ENCODE measurements at regions not wholly inside any gene's neighbourhood (a gene's known extent, or its start where the extent isn't known, plus 50 kb on each side); places are given as distances from the start of the nearest gene placed in this dataset.
"Not testable (repeated sequence)": the region's sequence is repeated elsewhere in the genome, so short reads cannot be mapped to it uniquely, and the experiment has no call there.

GRCh38 chr16:85532147-85532546 is 81.0 kb upstream of the GSE1 start:
- no peaks in the 10 kb centered on the region for H3K9me3 Mint-ChIP-seq
- H3K27me3 Mint-ChIP-seq, result no peaks in the 10 kb centered on the region
- CTCF ChIA-PET, result no interaction called here
- DNase-seq, result no peak
- no peak overlapping the region for H3K27ac Mint-ChIP-seq
- H3K4me3 Mint-ChIP-seq, result no peak overlapping the region
- H3K36me3 Mint-ChIP-seq, result no peaks in the 10 kb centered on the region
- no peaks in the 10 kb centered on the region for H3K4me1 Mint-ChIP-seq

GRCh38 chr16:85533593-85533992 is 79.5 kb upstream of the GSE1 start:
- H3K4me3 Mint-ChIP-seq, H3K9me3 Mint-ChIP-seq, H3K4me1 Mint-ChIP-seq, CTCF ChIA-PET, H3K27me3 Mint-ChIP-seq, H3K36me3 Mint-ChIP-seq, DNase-seq, H3K27ac Mint-ChIP-seq: not testable (repeated sequence)

- Mint-ChIP-seq H3K4me1 (no peaks in the 10 kb centered on the region), H3K27me3 (peaks cover 4% of the 10 kb centered on the region), H3K9me3 (peaks cover 4% of the 10 kb centered on the region), H3K4me3 (no peak overlapping the region), H3K36me3 (no peaks in the 10 kb centered on the region), H3K27ac (no peak overlapping the region)
- DNase-seq, result no peak
- CTCF ChIA-PET, result no interaction called here
Measured at GRCh38 chr16:85534536-85535351, 78.4 kb upstream of the GSE1 start.

DNA sequence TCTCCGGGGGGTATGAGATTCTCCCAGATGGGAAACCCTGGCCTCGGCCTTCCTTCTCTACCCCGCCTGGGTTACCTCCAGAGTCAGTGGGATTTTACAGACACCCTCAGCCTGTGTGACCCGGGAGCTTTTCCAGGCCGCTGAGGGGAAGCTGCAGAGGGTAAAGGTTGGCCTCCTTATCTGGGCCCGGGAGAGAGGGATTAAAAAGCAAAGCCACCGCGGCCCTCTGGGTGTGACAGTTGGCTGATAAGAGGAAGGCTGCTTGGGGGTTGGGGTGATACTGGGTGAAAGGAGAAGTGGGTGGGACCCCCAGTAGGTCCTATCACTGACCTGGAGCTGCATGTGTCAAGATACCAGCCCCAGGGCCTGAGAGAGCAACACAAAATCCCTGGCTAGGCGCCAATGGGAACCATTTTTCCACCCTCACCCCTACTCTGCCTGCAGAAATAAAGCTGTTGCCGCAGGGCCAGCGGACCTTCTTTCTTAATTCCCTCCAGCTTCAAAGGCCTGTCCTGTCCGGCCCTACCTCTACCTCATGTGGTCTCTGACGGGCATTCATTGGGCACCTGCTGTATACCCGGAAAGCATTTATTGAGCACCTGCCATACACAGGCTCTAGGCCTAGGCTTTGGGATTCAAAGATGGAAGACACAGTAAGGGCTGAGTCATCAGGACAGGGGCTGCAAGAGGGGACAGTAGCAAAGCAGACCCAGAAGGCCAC is 77.6 kb upstream of the GSE1 start:
- H3K9me3 Mint-ChIP-seq, result peaks cover 10% of the 10 kb centered on the region
- no peak overlapping the region for H3K4me3 Mint-ChIP-seq
- H3K27ac Mint-ChIP-seq, result no peak overlapping the region
- H3K27me3 Mint-ChIP-seq, result peaks cover 4% of the 10 kb centered on the region
- DNase-seq, result no peak
- H3K4me1 Mint-ChIP-seq, result no peaks in the 10 kb centered on the region
- CTCF ChIA-PET, result no interaction called here
- H3K36me3 Mint-ChIP-seq, result no peaks in the 10 kb centered on the region

DNA sequence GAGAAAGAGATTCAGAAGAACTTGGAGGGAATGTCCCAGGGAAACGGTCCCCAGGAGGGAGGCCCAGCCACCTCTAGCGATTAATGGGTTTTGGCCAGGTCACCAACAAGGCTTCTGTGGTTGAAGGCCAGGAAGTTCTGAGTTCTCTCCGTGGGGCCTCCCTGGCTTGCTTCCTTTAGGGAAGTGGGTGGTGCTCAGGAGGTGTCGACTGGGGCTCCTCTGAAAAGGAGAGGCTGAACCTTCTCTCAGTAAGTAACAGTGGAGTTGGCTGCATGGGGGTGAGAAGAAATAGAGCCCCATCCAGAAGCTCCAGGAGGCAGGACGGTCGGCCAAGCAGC is 77.1 kb upstream of the GSE1 start:
- Mint-ChIP-seq H3K36me3 (no peaks in the 10 kb centered on the region), H3K4me1 (no peaks in the 10 kb centered on the region), H3K4me3 (no peak overlapping the region), H3K27me3 (peaks cover 4% of the 10 kb centered on the region), H3K27ac (no peak overlapping the region), H3K9me3 (peaks cover 10% of the 10 kb centered on the region)
- CTCF ChIA-PET, result no interaction called here
- DNase-seq, result no peak

GRCh38 chr16:85536411-85537330 is 76.5 kb upstream of the GSE1 start:
- Mint-ChIP-seq H3K4me1 (no peaks in the 10 kb centered on the region), H3K4me3 (no peak overlapping the region), H3K9me3 (peaks cover 10% of the 10 kb centered on the region), H3K36me3 (no peaks in the 10 kb centered on the region), H3K27me3 (peaks cover 4% of the 10 kb centered on the region), H3K27ac (no peak overlapping the region)
- DNase-seq, result no peak
- CTCF ChIA-PET, result no interaction called here

DNA sequence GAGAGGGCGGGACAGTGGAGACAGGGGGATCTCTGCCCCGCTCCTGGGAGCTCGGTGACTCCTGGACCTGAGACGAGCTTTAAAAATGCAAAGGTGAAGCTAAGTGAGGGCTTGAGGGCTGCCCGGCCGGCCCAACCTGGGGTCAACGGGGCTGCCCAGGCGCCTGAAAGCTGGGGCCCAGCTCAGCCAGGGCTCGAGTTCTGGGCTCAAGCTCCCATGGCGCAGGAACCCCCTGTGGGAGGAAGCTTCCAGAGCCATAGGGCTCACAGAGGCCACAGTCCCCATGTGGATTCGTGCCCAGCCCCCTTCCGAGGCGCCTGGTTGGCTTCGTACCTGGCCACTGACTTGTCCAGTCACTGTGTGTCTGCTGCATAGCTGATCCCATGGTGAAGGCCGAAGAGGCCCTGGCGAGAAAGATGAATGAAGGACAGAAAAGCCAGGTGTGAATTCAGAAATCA is 75.8 kb upstream of the GSE1 start:
- DNase-seq, result no peak
- Mint-ChIP-seq H3K4me3 (no peak overlapping the region), H3K4me1 (no peaks in the 10 kb centered on the region), H3K9me3 (peaks cover 10% of the 10 kb centered on the region), H3K36me3 (no peaks in the 10 kb centered on the region), H3K27me3 (peaks cover 4% of the 10 kb centered on the region), H3K27ac (no peak overlapping the region)
- CTCF ChIA-PET, result interaction anchor here (2.6 kb wide), 1 partner anchor 78 kb away, joined by 6 read pairs; no protein-coding TSS in a partner anchor

- Mint-ChIP-seq H3K9me3 (peaks cover 10% of the 10 kb centered on the region), H3K4me1 (no peaks in the 10 kb centered on the region), H3K36me3 (no peaks in the 10 kb centered on the region), H3K27me3 (peaks cover 4% of the 10 kb centered on the region), H3K27ac (no peak overlapping the region), H3K4me3 (no peak overlapping the region)
- no peak for DNase-seq
- CTCF ChIA-PET, result interaction anchor here (2.6 kb wide), 1 partner anchor 78 kb away, joined by 6 read pairs; no protein-coding TSS in a partner anchor
Measured at GRCh38 chr16:85537795-85538401, 75.2 kb upstream of the GSE1 start.

GRCh38 chr16:85539084-85539483 is 74.0 kb upstream of the GSE1 start:
- CTCF ChIA-PET, result interaction anchor here (2.6 kb wide), 1 partner anchor 77 kb away, joined by 6 read pairs; no protein-coding TSS in a partner anchor
- no peaks in the 10 kb centered on the region for H3K36me3 Mint-ChIP-seq
- peaks cover 4% of the 10 kb centered on the region for H3K27me3 Mint-ChIP-seq
- no peak overlapping the region for H3K4me3 Mint-ChIP-seq
- H3K27ac Mint-ChIP-seq, result no peak overlapping the region
- H3K4me1 Mint-ChIP-seq, result no peaks in the 10 kb centered on the region
- H3K9me3 Mint-ChIP-seq, result peaks cover 10% of the 10 kb centered on the region
- no peak for DNase-seq

- Mint-ChIP-seq H3K4me1 (no peaks in the 10 kb centered on the region), H3K36me3 (no peaks in the 10 kb centered on the region), H3K27me3 (peaks cover 7% of the 10 kb centered on the region), H3K9me3 (peaks cover 10% of the 10 kb centered on the region), H3K27ac (no peak overlapping the region), H3K4me3 (no peak overlapping the region)
- CTCF ChIA-PET, result interaction anchor here (2.6 kb wide), 1 partner anchor 76 kb away, joined by 6 read pairs; no protein-coding TSS in a partner anchor
- no peak for DNase-seq
Measured at GRCh38 chr16:85539629-85540291, 73.4 kb upstream of the GSE1 start.

DNA sequence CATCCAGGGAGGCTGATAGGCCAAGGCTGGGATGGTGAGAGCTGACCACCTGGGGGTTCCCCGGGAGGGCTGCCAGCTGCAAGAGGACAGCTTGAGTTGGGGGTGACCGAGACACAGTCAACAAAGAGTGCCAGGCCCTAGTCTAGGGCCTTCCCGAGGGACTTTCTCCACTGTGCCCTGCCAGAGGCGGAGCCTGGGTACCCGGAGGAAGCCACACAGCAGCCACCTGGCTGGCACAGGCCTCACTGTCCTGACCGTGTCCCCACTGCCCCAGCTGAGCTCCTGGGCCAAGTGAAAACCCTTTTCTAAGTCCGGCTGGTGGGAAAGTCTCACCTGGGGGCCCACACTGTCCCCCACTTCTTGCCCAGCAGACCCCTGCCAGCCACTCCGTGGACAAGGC is 71.9 kb upstream of the GSE1 start:
- Mint-ChIP-seq H3K4me1 (no peaks in the 10 kb centered on the region), H3K4me3 (no peak overlapping the region), H3K27me3 (peaks cover 13% of the 10 kb centered on the region), H3K9me3 (peaks cover 10% of the 10 kb centered on the region), H3K36me3 (no peaks in the 10 kb centered on the region), H3K27ac (no peak overlapping the region)
- no peak for DNase-seq
- CTCF ChIA-PET, result no interaction called here

DNA sequence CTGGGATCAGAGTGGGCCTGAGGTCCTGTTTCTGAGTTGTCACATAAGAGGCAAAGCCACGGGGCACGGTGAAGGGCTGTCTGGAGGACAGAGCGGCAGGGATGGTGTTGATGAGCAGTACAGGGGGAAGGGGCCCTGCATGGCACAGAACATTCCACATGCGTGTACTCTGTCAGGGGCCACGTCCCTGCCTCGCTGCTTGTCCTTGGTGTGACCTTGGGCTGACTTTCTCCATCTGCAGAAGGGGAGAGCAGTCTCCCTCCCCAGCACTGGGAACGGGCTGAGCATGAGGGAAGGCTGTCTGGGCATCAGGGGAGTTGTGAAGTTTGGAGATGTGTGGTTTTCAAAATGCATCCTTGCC is 71.5 kb upstream of the GSE1 start:
- DNase-seq, result no peak
- Mint-ChIP-seq H3K4me3 (no peak overlapping the region), H3K4me1 (no peaks in the 10 kb centered on the region), H3K27me3 (peaks cover 13% of the 10 kb centered on the region), H3K36me3 (no peaks in the 10 kb centered on the region), H3K27ac (no peak overlapping the region), H3K9me3 (peaks cover 10% of the 10 kb centered on the region)
- CTCF ChIA-PET, result no interaction called here

DNA sequence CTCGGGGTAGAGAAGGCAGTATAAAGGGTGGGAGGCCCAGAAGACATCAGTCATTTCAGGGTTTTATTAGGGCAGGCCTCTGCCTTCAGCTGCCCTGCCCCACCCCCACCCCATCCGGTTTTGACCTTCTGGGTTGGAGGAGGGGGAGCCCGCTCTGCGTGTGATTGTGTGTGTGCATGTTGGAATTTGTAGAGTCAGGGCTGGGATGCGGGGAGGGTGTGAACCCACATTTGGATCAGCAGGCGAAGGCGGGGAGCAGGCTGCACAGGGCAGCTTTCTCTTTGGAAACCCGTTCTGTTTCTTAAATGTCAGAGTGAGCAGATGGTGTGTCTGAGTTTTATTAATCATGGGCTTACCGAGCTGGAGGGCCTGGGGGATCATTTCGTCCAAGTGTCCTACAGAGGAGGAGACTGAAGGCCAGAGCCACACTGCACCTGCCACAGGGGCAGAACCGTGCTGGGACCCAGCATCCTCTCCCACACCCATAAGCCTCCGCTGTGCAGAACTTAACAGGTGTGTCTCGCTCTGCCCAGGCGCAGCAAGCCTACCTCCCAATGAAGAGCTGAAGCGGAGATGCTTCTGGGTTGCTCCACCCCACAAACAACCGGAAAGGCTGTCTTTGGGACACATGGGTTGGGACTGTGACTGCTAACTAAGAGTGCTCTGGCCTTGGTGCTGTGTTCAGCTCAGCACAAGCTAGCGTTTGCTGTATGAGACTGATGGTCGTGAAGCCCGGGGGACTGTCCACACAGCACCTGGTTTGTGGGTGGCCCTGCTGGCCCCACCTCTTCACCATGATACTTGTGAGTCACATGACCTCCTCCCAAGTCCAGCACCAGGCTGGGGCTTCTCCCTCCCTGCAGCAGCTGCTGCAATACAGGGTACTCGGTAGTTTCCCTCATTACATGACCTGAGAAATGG is 70.9 kb upstream of the GSE1 start:
- H3K4me3 Mint-ChIP-seq, result no peak overlapping the region
- H3K9me3 Mint-ChIP-seq, result peaks cover 10% of the 10 kb centered on the region
- H3K27me3 Mint-ChIP-seq, result peaks cover 13% of the 10 kb centered on the region
- no peaks in the 10 kb centered on the region for H3K4me1 Mint-ChIP-seq
- no peak for DNase-seq
- CTCF ChIA-PET, result no interaction called here
- H3K27ac Mint-ChIP-seq, result no peak overlapping the region
- H3K36me3 Mint-ChIP-seq, result no peaks in the 10 kb centered on the region
